ENCODE measurements at regions not wholly inside any gene's neighbourhood (a gene's known extent, or its start where the extent isn't known, plus 50 kb on each side); places are given as distances from the start of the nearest gene placed in this dataset.

DNA sequence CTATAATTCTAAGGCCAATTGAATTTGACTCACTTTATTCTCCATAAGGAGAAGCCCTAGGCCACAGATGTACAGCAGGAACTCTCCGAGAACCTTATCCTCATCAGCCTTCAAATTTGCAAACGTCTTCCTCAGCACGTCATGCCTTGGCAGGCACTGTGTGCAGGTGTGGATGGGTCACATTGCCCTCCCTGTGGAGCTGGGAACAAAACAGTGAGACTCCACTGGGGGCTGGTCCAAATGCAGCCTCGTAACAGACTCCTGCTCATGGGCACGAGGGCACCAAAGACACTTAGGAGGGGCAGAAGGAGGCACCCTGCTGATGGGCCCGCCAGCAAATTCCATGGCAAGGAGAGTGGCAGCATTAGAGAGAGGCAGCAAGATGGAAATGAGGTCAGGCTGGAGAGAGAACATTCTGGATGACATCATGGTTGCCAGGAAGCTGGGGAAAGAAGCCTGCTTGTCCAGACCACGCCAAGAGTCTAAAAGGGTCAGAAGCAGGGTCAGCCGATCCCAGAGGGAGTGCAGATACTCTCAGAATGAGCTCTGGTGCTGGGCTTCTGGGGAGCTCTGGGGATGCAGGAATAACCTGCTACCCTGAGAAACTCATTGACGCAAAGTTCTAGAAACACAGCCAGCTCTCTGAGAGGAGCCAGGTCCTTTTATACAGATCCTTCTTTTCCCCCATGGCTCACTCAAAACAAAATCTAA, 242.2 kb downstream of the B3GLCT start:
- no peak overlapping the region for H3K27ac ChIP-seq (ENCODE audit: low read depth in 1 of 2, low read length in 2 of 2)
- H3K27me3 ChIP-seq (ENCODE audit: control insufficient read depth in 4 of 4, insufficient read depth in 4 of 4, low read length in 3 of 4) = peaks cover 0 to 9% (median 0%) of the 10 kb centered on the region in 4 donors
- H3K4me3 ChIP-seq (ENCODE audit: low read depth in 1 of 3, low read length in 3 of 3) = no peak overlapping the region
- no peaks in the 10 kb centered on the region for H3K36me3 ChIP-seq (ENCODE audit: control insufficient read depth in 4 of 4, insufficient read depth in 3 of 4, low read depth in 1 of 4, low read length in 3 of 4)
- no peaks in the 10 kb centered on the region for H3K9me3 ChIP-seq (ENCODE audit: control insufficient read depth in 4 of 4, low read length in 3 of 4)
- H3K4me1 ChIP-seq (ENCODE audit: control insufficient read depth in 4 of 4, insufficient read depth in 4 of 4, low read length in 3 of 4) = no peaks in the 10 kb centered on the region
- TF ChIP-seq NR2F2 (IDR thresholded peaks at IDR 0.05) (no peak), YY1 (IDR thresholded peaks at IDR 0.05) (no peak)
- DNase-seq (ENCODE audit: low spot score) = no peak
- H3K9ac ChIP-seq (ENCODE audit: low read depth in 1 of 2, low read length in 2 of 2) = no peak overlapping the region
- WGBS = 73% methylated on average over 9 of the region's 9 CpGs

DNA sequence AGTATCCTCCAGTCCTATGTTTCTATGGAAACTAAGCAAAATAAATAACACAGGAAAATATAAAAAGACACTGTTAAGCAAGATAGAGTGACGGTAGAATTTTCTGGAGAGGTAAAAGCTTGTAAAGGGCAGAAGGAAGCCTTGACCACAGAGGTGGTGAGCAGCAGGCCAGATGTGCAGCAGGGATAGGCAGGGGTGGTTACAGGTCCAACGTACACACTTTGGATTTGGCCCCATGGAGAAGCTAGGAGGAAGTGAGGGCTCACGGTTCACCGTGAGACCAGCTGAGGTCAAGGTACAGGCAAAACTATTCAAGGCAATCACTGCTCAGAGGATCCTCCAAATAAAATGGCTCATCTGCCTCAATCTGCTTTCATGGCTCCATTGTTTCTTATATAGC, 242.8 kb downstream of the B3GLCT start:
- no peaks in the 10 kb centered on the region for H3K36me3 ChIP-seq (ENCODE audit: control insufficient read depth in 4 of 4, insufficient read depth in 3 of 4, low read depth in 1 of 4, low read length in 3 of 4)
- no peak overlapping the region for H3K9ac ChIP-seq (ENCODE audit: low read depth in 1 of 2, low read length in 2 of 2)
- no peaks in the 10 kb centered on the region for H3K9me3 ChIP-seq (ENCODE audit: control insufficient read depth in 4 of 4, low read length in 3 of 4)
- no peak overlapping the region for H3K27ac ChIP-seq (ENCODE audit: low read depth in 1 of 2, low read length in 2 of 2)
- TF ChIP-seq REST (IDR thresholded peaks at IDR 0.05) = no peak
- TF ChIP-seq, protein P1, sequence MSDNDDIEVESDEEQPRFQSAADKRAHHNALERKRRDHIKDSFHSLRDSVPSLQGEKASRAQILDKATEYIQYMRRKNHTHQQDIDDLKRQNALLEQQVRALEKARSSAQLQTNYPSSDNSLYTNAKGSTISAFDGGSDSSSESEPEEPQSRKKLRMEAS (IDR thresholded peaks at IDR 0.05) = no peak
- no peak for TF ChIP-seq JUND (IDR thresholded peaks at IDR 0.05)
- no peak for TF ChIP-seq EGR1 (IDR thresholded peaks at IDR 0.05; ENCODE audit: low read depth in 2 of 2)
- TF ChIP-seq RXRA (IDR thresholded peaks at IDR 0.05) = no peak
- no peak for TF ChIP-seq NR2F2 (IDR thresholded peaks at IDR 0.05)
- no peak for TF ChIP-seq FOXA2 (IDR thresholded peaks at IDR 0.05)
- TF ChIP-seq, protein P2, sequence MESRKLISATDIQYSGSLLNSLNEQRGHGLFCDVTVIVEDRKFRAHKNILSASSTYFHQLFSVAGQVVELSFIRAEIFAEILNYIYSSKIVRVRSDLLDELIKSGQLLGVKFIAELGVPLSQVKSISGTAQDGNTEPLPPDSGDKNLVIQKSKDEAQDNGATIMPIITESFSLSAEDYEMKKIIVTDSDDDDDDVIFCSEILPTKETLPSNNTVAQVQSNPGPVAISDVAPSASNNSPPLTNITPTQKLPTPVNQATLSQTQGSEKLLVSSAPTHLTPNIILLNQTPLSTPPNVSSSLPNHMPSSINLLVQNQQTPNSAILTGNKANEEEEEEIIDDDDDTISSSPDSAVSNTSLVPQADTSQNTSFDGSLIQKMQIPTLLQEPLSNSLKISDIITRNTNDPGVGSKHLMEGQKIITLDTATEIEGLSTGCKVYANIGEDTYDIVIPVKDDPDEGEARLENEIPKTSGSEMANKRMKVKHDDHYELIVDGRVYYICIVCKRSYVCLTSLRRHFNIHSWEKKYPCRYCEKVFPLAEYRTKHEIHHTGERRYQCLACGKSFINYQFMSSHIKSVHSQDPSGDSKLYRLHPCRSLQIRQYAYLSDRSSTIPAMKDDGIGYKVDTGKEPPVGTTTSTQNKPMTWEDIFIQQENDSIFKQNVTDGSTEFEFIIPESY (IDR thresholded peaks at IDR 0.05) = no peak
- TF ChIP-seq CTCF (IDR thresholded peaks at IDR 0.05; ENCODE audit: low read depth, low read length, missing input control) = no peak
- no peak for TF ChIP-seq SP1 (IDR thresholded peaks at IDR 0.05)
- TF ChIP-seq FOXA1 (IDR thresholded peaks at IDR 0.05) = no peak
- TF ChIP-seq YY1 (IDR thresholded peaks at IDR 0.05) = no peak
- TF ChIP-seq HNF4G (IDR thresholded peaks at IDR 0.05) = no peak
- TF ChIP-seq GABPA (IDR thresholded peaks at IDR 0.05 in 1 of 2, conservative IDR thresholded peaks at IDR 0.05 in 1 of 2) = no peak
- TF ChIP-seq RAD21 (IDR thresholded peaks at IDR 0.05) = no peak
- H3K27me3 ChIP-seq (ENCODE audit: control insufficient read depth in 4 of 4, insufficient read depth in 4 of 4, low read length in 3 of 4) = peaks cover 0 to 6% (median 0%) of the 10 kb centered on the region in 4 donors
- 30% methylated on average over 4 of the region's 4 CpGs for WGBS
- H3K4me3 ChIP-seq (ENCODE audit: low read depth in 1 of 3, low read length in 3 of 3) = no peak overlapping the region
- no peaks in the 10 kb centered on the region for H3K4me1 ChIP-seq (ENCODE audit: control insufficient read depth in 4 of 4, insufficient read depth in 4 of 4, low read length in 3 of 4)
- DNase-seq (ENCODE audit: low spot score) = no peak
